ENCODE measurements at regions not wholly inside any gene's neighbourhood (a gene's known extent, or its start where the extent isn't known, plus 50 kb on each side); places are given as distances from the start of the nearest gene placed in this dataset.

GRCh38 chr4:160485071-160485687, 1382.3 kb downstream of the RAPGEF2 start:
- TF ChIP-seq EZH2 (IDR thresholded peaks at IDR 0.05; ENCODE audit: low read depth, low read length, severe bottlenecking) (no peak), CTCF (IDR thresholded peaks at IDR 0.05; ENCODE audit: control extremely low read depth in 1 of 3, insufficient read depth in 1 of 3, low read depth in 1 of 3, low read length in 3 of 3) (no peak), HDAC2 (IDR thresholded peaks at IDR 0.05; ENCODE audit: borderline replicate concordance in 1 of 2, low read depth in 2 of 2, low read length in 2 of 2) (no peak), NRF1 (IDR thresholded peaks at IDR 0.05; ENCODE audit: low read depth, low read length) (no peak), KDM4A (IDR thresholded peaks at IDR 0.05; ENCODE audit: low read depth, low read length, severe bottlenecking) (no peak), EGR1 (IDR thresholded peaks at IDR 0.05; ENCODE audit: borderline replicate concordance, low read depth, low read length) (no peak), CEBPB (IDR thresholded peaks at IDR 0.05; ENCODE audit: low read depth, low read length) (no peak), SRF (IDR thresholded peaks at IDR 0.05; ENCODE audit: low read depth, low read length) (no peak), ATF2 (IDR thresholded peaks at IDR 0.05; ENCODE audit: low read length) (no peak), CBX5 (IDR thresholded peaks at IDR 0.05; ENCODE audit: low read depth, low read length) (no peak), POLR2A (IDR thresholded peaks at IDR 0.05; ENCODE audit: control extremely low read depth in 1 of 2, low read depth in 2 of 2, low read length in 2 of 2) (no peak)

All from H1 (cell line).